ENCODE measurements at regions not wholly inside any gene's neighbourhood (a gene's known extent, or its start where the extent isn't known, plus 50 kb on each side); places are given as distances from the start of the nearest gene placed in this dataset.
"Not testable (repeated sequence)": the region's sequence is repeated elsewhere in the genome, so short reads cannot be mapped to it uniquely, and the experiment has no call there.

DNA sequence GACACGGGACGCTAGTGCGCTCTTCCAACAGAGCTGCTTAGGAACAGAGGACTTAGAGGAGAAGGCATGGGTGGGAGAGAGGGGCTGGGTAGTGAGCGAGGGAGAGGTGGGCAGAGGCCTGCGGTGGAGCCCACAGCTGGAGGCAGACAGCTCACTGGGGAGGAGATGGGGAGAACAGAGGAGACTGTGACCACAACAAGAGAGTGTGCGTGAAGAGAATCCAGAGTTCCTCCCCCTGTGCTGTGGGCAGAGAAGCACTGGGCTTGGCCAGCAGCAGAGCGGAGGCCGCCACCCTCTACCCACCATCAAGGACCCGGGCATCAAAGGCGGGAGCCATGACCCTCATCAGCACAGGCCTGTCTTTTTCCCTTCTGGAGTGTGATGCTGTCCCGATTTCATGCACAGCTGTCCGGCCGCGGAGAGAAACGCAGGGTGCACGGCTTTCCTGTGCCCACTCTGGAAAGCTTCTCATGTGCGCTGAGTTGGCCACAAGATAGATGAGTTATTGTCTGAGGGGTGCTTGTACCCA lies 228.3 kb upstream of the IRX4 start:
- DNase-seq = no peak

DNA sequence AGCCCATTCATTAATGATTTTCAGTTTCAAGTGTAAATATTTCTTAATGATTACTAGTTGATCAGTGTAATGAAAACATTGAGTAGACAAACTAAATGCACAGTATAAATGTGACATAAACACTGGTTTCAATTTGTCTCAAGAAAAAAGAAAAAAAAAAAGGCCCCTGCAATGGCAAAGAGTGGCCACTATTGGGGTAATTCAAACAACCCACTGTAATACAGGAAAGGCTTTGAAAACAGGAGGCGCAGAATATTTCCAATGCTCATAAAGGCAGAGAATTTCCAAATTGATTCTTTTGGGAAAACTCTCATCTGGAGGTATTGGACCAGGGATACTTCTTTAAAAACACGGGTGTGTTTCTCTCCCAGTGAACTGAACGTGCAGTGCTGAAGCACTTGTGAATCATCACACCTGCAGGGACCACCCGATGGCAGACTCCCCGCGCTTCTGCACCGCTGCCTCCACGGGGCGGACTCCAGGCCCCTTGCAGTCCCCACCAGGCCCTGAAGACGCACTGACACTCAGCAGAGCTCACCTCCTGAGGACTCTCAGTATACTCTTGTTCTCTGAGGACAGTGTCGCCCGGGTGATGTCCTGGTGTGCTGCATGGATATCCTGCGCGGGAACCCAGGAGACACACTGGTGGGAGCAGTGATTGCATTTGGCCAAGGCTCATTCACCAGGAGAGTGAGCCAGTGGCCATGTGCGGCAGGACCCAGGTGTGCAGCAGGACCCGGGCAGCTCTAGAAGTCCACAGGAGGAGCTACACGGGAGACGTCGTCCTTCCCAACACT lies 227.6 kb upstream of the IRX4 start:
- DNase-seq = no peak

DNA sequence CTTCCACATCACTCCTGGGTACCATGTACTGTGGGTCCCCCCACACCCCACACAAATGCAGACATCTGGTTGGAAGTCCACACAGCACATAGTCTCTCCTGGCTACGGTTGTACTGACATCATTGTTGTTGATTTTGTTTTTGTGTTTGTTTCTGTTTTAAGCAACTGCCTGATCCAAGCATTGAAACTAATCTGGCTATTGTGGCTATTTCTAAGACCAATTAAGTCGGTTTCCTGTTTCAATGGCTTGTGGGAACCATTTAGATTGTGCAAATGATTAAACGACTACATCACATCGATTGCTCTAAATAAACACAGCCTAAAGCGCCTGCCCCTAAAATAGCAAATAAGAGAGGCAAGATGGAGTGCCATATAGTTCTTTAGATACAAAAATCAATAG lies 226.8 kb upstream of the IRX4 start:
- no peak for DNase-seq

DNA sequence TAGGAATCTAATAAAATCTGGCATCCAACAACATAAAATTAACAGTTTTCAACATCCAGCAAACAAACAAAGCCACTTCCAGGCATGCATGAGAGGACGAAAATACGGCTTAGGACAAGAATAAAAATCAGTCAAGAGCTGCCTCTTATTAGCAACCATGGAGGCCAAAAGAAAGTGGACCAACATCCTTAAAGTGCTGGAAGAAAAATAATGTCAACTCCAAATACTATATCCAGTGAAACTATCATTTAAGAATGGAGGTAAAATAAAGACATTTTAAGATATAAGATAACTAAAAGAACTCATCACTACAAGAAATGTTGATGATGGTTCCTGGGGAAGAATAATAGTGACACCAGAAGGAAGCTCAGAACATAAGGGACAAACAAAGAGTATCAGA lies 224.0 kb upstream of the IRX4 start:
- no peak for DNase-seq

DNA sequence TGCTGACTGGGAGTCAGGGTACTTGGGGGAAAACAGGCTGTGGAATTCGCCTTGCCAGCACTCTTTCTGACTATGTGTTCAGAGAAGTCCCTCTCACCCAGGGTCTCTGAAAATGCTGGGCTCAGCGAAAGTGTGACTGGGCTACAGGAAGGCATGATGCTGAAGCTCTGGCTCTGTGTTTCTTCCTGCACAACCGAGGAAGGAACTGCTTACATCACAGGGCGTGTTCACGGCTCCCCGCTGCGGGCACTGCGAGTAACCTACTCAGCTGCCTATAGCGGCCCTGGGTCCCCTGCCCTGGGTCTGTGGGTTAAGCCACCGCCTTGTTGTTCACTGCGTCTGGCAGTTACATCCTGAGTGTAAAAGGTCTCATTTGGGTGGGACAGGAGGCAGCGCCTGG lies 222.4 kb upstream of the IRX4 start:
- DNase-seq = no peak

DNA sequence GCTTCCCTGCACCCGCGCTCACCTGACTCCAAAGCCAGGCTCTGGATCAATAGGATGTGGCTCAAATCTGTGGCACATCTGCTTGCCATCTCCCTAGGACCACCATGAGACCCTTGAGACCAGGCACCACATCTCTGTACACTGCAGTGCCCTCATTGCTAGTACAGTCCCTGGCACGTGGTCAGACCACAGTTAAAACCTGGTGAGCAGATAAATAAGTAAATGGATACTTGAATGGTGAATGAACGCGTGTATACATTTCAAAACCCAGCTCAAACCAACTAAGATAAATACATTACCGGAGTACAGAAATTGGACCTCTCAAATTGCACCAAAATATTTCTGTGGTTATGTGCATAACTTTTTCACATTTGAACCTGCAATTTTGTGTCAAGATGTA lies 221.2 kb upstream of the IRX4 start:
- DNase-seq = no peak

DNA sequence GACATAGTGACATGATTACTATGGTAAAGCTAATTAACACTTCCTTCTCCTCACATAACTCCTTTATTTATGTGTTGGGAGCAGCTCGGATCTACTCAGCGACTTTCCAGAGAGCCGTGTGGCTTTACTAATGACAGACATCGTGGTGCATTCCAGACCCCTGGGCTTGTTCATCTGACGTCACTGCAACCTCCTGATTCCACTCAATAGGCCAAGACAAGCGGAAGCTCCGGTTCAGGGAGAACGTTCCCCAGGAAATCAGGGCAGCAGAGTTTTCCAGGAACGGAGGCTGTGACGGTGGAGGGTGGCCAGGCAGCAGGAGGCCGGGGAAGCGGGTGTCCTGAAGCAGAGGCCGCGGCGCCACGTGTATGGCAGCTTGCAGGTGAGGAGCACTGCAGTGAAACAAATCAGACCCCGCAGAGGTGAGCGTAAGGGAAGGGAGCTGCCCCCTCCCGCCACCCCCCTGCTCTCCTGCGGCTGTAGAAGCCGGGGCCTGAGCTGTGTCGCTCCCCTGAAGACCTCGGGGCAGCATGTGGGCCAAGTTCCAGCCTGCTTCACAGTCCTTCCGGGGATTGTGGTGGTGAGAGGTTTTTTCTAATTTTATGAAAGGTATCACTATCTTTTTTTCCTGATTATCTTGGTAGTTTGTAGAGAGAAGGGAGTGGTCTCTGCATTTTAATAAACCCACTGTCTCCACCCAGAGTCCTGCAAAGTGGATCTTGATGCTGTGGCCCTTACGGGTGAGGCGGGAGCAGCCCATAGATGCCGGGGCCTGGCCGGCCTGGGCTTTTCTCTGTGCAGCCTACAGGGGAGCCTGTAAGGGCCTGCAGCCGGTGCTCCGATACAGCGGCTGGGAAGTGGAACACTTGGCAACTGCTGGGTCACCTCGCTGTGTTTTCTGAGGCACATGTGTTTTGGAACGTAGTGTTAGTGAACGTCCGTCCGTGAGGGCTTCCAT lies 220.4 kb upstream of the IRX4 start:
- DNase-seq = no peak

DNA sequence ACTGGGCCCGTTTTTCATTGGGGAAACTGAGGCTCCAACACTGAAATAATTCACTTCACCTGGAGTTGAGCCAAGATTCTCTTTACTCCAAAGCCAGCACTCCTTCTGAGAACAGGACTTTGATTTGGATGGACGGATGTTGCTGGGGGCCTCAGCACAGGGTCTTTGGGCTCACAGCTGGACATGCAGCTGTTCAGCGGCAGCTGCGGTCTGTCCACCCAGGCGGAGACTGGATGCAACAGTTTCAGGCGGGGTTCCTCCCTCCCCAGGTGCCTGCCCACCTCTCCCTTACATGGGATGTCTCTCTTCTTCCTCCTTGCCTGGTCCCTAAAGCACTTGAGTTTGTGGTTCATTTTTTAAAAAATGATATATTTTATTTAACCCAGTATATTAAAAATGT lies 219.0 kb upstream of the IRX4 start:
- no peak for DNase-seq

DNA sequence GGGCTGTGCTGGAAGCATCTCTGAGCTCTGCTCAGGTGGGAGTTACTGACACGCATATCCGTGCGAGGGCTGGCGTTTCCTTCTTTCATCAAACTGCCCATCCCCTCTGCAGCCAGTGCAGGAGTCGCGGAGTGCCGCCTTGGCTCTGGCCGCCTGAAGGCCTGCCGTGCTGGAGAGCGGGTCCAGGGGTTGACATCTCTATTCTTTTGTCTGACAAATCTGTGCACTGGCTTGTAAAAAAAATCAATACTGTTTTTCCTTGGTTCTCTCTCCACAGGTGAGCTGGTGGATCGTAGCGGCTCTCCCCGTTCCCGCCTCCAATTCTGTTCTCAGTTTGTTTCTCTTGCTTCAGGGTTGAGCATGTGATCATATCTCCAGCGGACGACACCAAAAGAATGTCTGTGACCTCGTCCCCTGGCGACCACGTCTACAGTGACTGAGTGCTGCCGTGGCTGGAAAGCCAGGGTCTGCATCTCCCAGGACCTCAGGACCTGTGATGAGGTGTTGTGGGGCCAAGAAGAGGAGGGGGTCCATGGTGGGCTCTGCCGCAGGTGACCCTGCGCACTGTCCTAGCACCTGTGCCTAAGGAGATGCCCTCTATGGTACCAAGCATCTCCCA lies 214.3 kb upstream of the IRX4 start:
- no peak for DNase-seq

DNA sequence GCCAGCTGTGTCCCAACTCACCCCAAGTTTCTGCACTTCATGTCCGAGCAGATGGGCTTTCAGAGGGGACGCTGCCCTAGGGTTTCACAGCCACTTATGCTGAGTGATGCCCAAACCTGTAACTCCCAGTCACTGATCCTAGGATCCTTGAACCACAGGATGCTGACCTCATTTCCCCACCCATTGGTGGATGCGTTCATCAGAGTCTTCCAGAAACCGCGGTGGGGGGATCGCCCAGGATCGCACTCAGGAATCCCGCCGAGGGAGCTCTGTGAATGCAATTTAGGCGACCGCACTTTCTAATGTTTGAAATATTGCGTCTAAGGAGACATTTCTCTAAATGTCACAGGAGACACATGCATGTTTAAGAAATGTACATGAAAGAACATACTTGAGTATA lies 212.3 kb upstream of the IRX4 start:
- no peak for DNase-seq

DNA sequence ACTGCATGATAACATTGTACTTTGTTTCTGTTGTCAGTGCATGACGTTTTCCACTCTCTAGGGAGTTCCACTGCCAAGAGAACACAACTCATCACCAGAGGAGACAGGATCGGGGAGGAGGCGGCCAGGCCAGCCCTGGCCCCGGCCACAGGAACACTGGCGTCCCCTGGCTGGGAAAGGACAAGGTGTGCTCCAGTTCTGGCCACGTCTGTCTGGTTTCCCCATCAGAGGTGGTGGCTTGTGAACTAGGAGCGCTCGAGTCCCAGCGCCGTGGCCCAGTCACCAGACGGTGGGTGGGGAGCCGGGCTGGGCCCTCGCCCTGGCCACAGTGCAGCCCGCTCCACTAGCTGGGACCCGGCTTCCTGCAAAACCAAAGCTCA lies 211.9 kb upstream of the IRX4 start:
- DNase-seq = no peak

DNA sequence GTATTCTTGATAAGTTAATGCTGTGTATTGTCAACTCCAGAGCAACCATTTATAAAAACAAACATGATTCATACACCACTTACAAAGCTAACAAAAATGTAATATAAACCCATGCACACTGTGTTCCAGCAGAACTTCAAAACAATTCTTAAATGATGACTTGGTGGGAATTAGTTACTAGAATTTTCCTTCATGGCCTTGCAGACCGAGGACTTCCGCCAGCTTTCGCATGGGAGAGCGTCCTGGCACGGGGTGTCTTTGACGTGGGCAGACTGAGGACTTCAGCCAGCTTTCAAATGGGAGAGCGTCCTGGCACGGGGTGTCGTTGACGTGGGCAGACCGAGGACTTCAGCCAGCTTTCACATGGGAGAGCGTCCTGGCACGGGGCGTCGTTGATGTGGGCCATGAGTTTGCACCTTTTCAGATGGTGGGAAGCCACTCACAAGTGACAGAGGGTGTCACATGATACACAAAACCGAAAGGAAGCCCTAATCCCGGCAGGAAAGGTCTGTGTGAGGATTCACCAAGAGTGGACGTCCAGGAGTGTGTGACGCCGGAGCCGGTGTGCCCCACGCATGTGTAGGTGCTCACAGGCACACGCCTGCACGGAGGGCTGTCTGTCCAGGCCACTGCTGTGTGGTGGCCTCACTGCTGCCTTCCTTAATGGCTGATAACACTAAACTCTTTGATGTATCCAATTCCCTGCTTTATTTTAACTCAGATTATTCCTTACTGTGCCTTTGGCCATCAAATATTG lies 211.3 kb upstream of the IRX4 start:
- DNase-seq = no peak

DNA sequence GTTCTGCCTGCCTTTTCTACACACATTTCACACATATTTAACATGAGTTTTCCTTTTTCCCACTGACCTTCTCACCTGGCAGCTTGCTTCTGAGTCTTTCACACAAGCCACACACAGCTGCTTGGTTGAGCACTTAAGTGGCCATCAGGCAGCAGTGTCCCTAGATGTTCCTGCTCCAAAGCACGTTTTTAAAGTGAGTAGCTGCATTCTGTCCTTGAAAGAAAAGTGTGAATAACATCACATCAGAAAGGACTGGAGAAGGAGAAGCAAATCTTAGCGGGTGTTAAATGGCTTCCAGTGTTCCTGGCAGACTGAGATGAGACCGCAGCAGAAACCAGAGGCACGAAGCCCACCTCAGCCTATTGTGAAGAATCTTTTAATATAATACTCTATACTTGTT lies 209.2 kb upstream of the IRX4 start:
- no peak for DNase-seq

DNA sequence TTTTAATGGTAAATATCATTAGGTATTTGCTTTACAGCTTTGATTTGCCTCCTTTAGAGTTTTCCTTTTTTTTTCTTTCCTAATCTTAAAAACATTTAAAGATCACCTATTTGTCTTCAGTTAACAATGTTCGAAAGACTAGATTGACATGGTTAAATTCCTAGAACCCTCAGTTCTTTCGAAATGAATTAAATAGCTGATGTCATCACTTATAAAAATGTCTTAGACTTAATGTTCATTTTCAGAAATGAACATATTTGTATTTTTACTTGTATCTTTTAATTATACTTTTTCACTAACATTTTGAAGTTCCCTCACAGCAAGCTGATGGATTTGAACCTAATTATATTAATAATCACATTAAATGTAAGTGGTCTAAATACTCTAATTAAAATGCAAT lies 205.3 kb upstream of the IRX4 start:
- no peak for DNase-seq

DNA sequence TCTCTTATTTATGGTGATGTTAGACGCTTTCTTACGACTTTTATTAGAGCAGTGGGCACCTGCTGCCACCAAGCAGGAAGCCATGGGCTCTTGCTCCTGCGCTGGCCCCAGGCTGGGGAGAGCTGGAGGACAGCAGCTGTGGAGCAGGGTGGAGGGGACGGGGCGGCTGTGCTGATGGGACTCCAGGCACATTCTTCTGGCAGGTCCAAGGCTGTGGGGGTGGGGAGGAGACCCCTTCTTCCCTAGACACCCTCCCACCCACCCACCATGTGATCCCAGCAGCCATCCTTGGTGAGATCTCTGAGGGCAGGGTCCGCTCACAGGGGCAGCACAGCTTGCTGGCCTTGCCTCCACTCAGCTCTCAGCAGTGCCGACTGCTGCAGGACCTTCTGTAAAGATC lies 192.6 kb upstream of the IRX4 start:
- DNase-seq = no peak

DNA sequence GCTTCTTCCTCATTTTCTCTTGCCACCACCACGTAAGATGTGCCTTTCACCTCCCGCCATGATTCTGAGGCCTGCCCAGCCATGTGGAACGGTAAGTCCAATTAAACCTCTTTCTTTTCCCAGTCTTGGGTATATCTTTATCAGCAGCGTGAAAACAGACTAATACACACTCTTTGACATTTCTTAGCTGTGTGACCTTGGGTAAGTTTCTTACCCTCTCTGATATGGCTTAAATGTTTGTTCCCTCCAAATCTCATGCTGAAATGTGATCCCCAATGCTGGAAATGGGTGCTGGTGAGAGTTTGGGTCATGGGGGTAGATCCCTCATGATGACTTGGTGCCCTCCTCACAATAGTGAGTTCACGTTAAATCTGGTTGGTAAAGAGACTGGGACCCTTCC lies 188.8 kb upstream of the IRX4 start:
- no peak for DNase-seq

DNA sequence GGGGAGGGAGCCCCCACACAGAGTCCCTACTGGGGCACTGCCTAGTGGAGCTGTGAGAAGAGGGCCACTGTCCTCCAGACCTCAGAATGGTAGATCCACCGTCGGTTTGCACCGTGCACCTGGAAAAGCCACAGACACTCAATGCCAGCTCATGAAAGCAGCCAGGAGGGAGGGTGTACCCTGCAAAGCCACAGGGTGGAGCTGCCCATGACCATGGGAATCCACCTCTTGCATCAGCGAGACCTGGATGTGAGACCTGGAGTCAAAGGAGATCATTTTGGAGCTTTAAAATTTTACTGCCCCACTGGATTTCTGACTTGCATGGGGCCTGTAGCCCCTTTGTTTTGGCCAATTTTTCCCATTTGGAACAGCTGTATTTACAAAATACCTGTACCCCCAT lies 188.1 kb upstream of the IRX4 start:
- DNase-seq = not testable (repeated sequence)

DNA sequence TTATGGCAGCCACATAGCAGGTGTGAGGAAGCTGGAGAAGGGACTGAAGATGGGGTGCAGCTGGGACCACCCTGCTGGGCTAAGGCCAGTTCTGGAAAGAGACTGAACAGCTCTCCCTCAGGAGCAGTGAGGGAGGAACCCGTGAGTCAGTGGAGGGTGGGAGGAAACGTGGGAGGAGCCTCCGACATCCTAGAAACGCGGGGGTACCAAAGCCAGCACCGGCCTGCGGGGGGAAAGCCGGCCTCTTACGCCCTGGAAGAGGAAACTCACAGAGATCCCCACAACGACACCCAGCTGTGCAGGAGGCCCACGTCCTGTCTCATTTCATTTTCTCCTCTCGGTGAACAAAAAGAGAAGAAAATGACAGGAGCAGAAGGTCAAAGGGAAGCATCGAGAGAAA lies 185.8 kb upstream of the IRX4 start:
- DNase-seq = no peak

DNA sequence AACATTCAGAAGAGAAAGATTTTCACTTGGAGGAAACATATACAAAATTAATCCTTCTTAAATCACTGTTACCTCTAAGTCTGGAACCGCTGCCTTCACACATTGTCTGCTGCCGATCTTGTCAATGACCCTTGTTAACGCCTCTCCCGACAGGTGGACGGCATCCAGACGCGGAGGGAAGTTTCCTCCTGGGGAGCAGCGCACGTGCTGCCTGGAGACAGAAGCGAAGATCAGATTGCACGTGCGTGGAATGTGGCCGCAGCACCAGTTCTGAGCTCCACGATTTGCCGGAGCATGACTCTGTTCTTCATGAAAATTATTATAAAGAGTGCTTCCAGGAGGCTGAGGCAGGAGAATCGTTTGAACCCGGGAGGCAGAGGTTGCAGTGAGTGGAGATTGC lies 183.6 kb upstream of the IRX4 start:
- DNase-seq = no peak

DNA sequence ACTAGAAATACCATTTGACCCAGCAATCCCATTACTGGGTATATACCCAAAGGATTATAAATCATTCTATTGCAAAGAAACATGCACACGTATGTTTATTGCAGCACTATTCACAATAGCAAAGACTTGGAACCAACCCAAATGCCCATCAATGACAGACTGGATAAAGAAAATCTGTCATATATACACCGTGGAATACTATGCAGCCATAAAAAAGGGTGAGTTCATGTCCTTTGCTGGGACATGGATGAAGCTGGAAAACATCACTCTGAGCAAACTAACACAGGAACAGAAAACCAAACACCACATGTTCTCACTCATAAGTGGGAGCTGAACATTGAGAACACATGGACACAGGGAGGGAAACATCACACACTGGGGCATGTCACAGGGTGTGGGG lies 180.7 kb upstream of the IRX4 start:
- not testable (repeated sequence) for DNase-seq

DNA sequence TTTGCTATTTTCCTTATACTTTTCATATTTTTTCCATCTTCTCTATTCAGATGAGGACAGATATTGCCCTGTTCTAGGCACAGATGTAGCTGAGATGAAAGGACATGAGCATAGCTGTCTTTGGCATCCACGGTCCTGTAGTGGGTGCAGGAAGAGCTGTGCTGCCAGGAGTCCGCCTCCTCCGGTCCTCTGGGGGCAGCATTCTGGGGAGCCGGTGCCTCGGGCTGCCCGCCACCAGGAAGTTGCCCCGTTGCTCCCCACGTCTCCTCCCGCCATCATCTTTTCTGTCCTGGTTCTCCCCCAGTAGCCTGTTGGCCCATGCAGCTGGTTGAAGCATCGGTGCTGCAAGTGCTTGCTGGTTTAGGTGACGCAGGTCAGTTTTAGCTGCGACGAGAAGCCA lies 170.0 kb upstream of the IRX4 start:
- no peak for DNase-seq

DNA sequence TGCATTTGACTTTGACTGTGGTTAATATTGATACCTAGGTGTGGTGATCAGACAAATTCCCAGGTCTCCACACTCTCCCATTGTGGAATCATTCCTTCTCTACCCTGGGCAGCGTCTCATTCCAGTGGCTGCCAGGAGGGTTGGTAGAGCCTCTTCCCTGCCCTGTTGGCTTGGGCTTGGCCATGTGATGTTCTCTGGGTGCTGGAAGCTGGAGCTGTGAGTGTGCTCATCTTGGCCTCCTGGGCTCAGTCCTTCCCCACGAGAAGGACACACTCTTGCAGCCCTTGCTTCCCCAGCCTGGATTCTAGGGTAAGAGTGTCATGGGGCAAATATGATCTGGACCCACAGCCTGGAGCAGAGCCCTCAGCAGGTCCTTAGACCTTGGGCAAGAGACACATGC lies 167.2 kb upstream of the IRX4 start:
- no peak for DNase-seq

DNA sequence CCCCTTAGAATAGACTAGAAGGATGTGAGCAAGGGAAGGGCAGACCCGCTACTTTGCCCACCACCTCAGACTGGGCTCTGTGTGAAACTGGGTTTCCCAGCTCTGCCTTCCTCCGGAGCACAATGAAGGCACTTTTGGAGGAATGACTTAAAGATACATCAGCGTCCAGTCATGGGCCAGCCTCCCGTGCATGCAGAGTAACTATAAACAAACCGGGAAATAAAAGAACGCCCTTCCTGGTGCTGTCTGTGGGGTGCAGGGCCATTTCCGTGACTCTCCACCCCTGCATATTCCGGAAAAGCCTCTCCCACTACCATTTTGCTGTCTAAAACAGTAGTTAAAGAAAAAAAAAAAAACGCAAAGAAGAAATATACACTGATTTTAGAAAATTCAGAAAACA lies 165.9 kb upstream of the IRX4 start:
- DNase-seq = no peak

Measured in activated CD4-positive, CD25-positive, alpha-beta regulatory T cell treated with anti-CD3 and anti-CD28 coated beads, Interleukin-2, amount 50 U/mL, for 72 hours (primary cell).